ENCODE measurements at regions not wholly inside any gene's neighbourhood (a gene's known extent, or its start where the extent isn't known, plus 50 kb on each side); places are given as distances from the start of the nearest gene placed in this dataset.

GRCh38 chr4:176595257-176595656 is 197.5 kb downstream of the VEGFC start:
- no peak for DNase-seq (ENCODE audit: low read depth)
- H3K4me3 ChIP-seq (ENCODE audit: low read length), result no peak overlapping the region
- no peak for TF ChIP-seq CTCF (conservative IDR thresholded peaks at IDR 0.05; ENCODE audit: low read depth, low read length)

GRCh38 chr4:176601124-176601523 is 191.6 kb downstream of the VEGFC start:
- no peak for TF ChIP-seq CTCF (conservative IDR thresholded peaks at IDR 0.05; ENCODE audit: low read depth, low read length)
- H3K4me3 ChIP-seq (ENCODE audit: low read length), result no peak overlapping the region
- no peak for DNase-seq (ENCODE audit: low read depth)

- no peak overlapping the region for H3K4me3 ChIP-seq (ENCODE audit: low read length)
- TF ChIP-seq CTCF (conservative IDR thresholded peaks at IDR 0.05; ENCODE audit: low read depth, low read length), result no peak
- no peak for DNase-seq (ENCODE audit: low read depth)
Measured at GRCh38 chr4:176607807-176608206, 184.9 kb downstream of the VEGFC start.

GRCh38 chr4:176608346-176608745 is 184.4 kb downstream of the VEGFC start:
- H3K4me3 ChIP-seq (ENCODE audit: low read length), result no peak overlapping the region
- TF ChIP-seq CTCF (conservative IDR thresholded peaks at IDR 0.05; ENCODE audit: low read depth, low read length), result no peak
- DNase-seq (ENCODE audit: low read depth), result no peak

GRCh38 chr4:176610594-176610993 is 182.1 kb downstream of the VEGFC start:
- DNase-seq (ENCODE audit: low read depth), result no peak
- no peak for TF ChIP-seq CTCF (conservative IDR thresholded peaks at IDR 0.05; ENCODE audit: low read depth, low read length)
- no peak overlapping the region for H3K4me3 ChIP-seq (ENCODE audit: low read length)

GRCh38 chr4:176611381-176611780 is 181.3 kb downstream of the VEGFC start:
- H3K4me3 ChIP-seq (ENCODE audit: low read length), result no peak overlapping the region
- TF ChIP-seq CTCF (conservative IDR thresholded peaks at IDR 0.05; ENCODE audit: low read depth, low read length), result no peak
- DNase-seq (ENCODE audit: low read depth), result peak; percentile 51

- no peak for TF ChIP-seq CTCF (conservative IDR thresholded peaks at IDR 0.05; ENCODE audit: low read depth, low read length)
Measured at GRCh38 chr4:176611951-176612350, 180.8 kb downstream of the VEGFC start.

More at GRCh38 chr4:176611951-176612350, 180.8 kb downstream of the VEGFC start:
- no peak for DNase-seq (ENCODE audit: low read depth)
- H3K4me3 ChIP-seq (ENCODE audit: low read length), result no peak overlapping the region

Data from retinal pigment epithelial cell (primary cell).